GM21576 (cell line): ENCODE measurements at regions not wholly inside any gene's neighbourhood (a gene's known extent, or its start where the extent isn't known, plus 50 kb on each side); places are given as distances from the start of the nearest gene placed in this dataset.
"Not testable (repeated sequence)": the region's sequence is repeated elsewhere in the genome, so short reads cannot be mapped to it uniquely, and the experiment has no call there.

ENCODE experiments used
- ATAC-seq: cut with Tn5 transposase; IDR thresholded peaks from one replicate; pipeline ENCODE4 v1.9.1; 2021; ENCODE audit warnings: mild to moderate bottlenecking, moderate library complexity; ENCODE audit not compliant: unreplicated experiment

- not testable (repeated sequence) for ATAC-seq
These were observed 79.7 kb upstream of the LMO2 start for GRCh38 chr11:33971530-33971929.

DNA sequence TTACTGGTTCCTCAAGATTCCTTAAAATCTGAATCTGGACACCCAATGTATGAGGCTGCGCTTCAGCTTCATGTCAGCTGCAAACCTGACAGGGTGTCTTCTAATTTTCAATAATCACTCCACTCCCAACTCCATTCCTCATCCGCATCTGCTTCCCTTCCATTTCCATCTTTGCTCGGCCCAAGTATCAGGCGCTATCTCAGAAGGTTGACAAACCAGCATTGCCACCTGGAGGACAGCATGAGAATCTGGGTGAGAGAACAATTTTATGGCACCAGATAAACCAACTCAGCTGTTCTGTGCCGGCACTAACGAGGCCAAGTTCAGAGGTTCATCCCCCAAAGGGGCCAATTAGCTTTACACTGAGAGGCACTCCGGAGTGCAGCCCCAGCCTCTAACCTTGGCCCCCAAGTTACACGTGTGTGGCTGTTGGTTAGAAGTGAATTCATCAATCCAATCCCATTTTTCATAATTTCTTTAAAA, 79.1 kb upstream of the LMO2 start:
- no peak for ATAC-seq

DNA sequence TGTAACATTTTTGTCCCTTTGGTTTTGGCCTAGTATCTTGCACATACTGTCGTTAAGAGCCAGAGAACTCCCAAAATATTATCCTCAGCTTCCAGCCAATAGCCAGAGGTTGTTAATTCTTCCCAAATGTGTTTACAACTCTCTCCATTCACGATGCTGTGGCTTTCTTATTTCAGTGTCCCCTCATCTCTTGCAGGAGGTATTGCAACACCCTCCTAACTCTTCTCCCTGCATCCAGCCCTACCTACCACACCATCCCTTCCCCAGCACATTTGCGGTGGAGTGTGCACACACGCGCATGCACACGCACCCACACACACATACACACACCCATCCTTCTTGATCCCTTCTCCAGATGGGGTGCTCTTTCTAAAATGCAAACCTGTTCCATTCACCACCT, 75.6 kb upstream of the LMO2 start:
- no peak for ATAC-seq

GRCh38 chr11:33965032-33965431, 73.2 kb upstream of the LMO2 start:
- ATAC-seq = no peak

DNA sequence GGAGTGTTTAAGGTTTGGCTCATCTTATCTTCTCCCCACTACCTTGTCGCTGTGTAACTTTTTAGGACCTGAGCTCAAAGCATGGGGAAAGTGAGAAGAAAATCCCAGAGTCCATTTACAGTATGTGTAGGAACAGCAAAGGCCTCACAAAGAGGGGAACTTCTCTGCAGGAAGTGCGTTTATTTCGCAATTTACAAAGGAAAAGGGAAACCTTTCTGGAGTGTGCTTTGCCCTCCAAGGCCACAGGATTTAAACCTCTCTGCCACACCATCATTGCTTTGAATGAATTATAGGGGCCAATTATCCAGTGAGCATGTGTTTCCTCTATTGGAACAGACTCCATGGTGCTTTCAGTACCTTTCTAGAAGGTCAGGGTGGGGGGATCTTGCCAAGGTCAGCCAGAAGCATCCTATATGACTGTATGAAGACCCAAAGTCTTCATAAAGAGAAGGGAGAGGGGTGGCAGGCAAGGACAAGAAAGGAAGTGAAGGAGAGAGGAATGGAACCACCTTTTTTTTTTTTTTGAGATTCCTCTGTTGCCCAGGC, 68.1 kb upstream of the LMO2 start:
- no peak for ATAC-seq

- ATAC-seq = no peak
These were observed 65.5 kb upstream of the LMO2 start for GRCh38 chr11:33957304-33957917.

DNA sequence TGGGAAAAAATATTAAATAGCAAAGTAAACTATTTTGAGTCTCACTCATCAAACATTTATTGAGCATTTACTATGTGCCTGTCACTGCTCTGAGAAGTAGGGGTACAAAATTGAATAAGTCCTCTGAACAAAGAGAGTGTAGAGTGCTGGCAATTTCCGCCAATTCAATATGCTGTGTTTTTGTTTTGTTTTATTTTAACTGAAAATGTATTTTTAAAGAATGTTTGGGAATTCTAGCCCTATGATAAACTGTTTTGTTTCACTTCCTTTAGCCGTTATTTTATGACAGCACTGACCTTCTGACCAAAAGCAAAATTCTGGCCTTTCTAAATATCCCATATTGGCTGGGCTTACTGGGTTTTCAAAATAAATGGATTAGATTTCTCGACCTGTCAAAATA, 64.7 kb upstream of the LMO2 start:
- ATAC-seq = no peak

- no peak for ATAC-seq
These were observed 61.4 kb upstream of the LMO2 start for GRCh38 chr11:33953289-33953688.

DNA sequence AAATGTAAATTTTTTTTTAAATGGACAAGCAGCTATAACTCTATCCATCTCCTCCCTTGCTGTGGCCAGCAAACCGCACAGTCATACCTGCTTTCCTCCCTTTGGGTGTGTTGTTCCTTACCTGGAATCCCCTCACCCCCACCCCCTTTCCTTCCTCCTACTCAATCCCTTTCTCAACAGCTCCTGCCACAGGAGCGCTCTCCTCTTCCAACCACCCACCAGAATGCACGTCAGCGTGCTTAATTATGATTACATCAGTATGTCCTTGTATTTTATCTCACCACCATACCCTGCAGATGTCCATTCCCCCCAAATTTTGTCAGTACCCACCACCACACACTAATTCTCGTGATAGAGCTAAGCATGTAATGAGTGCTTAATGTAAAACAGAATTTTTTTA, 60.9 kb upstream of the LMO2 start:
- no peak for ATAC-seq

DNA sequence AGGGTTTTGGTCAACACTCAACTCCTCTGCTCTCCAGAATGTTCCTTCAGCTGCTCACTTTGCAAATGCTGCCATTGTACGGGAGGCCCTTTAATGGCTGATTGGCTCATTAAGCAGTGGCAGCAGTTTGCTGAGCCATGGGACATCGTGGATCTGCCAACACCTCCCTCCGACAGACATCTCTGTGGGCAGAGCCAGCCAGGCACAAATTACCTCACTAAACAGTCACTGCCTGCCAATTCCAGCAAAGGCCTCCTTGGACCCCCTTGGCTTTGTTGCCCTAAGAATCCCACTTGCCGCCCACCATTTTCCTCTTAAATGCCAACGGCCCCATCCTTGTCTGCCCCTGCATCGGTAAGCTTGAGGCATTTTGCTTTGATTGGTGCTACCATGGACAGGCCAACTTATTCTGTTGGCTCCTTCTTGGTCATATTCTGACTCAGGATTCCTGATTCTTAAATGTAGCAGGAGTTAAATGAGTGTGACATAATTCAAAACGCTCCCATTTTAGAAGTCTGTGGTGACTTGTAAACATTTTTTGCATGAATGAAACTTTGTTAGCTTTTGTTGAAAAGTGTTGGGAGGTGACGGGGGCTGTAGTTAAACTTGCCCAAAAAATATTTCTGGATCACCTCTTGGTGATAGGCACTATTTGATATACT, 57.5 kb upstream of the LMO2 start:
- no peak for ATAC-seq

- no peak for ATAC-seq
These were observed 56.6 kb upstream of the LMO2 start for GRCh38 chr11:33948494-33948893.

DNA sequence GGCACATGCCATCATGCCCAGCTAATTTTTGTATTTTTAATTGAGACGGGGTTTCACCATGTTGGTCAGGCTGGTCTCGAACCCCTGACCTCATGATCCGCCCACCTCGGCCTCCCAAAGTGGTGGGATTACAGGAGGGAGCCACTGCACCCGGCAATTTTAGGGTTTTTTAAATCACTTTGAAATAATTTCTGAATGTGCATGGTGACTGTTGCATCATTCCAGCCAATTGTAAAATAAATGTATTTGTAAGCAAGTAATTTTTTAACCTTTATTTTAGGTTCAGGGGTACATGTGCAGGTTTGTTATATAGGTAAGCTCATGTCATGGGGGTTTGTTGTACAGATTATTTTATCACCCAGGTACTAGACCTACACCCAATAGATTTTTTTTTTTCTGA, 56.0 kb upstream of the LMO2 start:
- not testable (repeated sequence) for ATAC-seq

- no peak for ATAC-seq
These were observed 55.1 kb upstream of the LMO2 start for GRCh38 chr11:33946930-33947329.

DNA sequence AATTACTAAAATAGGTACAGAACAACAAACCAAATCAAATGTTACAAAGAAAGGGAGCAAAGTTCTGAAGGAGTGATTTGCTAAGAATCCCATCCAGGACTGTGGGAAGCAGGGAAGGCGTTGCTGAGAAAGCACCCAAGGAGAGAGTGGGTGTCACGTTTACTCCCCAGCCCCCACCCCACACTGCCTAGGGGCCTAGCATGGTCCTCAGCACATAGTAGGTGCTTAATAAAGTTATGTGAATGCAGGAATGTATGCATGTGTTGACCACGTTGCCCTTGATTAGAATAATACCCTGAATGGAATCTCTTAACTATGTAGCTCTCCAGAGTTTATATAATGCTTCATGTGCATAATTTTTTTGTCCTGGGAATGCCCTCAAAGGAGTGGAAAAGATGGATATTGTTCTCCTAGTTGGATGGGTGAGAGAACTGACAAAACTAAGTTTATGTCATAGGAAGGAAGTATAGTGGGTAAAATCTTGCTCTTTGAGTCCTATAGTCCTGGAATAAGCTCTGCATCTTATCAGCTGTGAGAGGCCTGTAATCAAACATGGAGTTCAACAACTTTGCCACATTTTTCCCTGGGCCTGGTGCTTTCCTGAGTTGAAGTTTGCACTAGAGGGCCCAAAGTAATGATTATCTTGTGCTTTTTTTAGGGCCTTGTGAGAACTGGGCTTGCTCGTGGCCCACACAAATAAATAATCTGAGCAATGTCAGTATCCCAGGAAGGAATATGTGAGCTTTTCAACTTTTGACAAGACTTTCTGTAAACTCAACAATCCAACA, 53.8 kb upstream of the LMO2 start:
- ATAC-seq = no peak

DNA sequence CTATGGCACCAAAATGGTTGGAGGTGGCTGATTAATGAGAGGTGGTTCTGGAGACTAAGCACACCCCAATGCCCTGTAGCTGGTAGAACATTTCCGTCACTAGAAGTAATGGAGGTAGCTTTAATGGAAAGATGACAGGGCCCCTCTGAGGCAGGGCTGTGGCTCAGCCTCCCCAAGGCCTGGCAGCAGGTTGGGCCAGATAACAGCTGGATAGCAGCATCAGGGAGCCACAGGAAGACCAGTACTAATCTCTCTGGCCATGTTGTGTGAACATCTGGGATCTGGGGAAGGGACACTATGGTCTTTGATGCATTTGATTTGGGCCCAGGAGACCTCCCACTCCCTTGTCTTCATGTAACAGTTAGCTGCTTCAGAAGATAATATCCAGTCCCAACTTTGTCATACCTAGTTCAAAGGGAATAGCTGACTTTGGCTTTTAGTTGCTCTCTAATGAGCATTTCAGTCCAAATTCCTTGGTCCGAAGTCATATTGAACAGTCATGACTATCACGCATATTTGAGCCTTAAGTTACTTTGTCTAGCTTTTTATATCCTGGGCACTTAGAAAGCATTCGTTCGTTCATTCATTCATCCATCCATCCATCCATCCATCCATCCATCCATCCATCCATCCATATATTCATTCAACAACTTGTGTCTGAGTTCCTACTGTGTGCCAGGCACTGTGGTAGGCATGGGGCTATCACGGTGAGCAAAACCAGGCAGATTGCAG, 53.0 kb upstream of the LMO2 start:
- no peak for ATAC-seq

- ATAC-seq = no peak
These were observed 52.4 kb upstream of the LMO2 start for GRCh38 chr11:33944345-33944692.

- no peak for ATAC-seq
These were observed 51.1 kb upstream of the LMO2 start for GRCh38 chr11:33942954-33943353.

DNA sequence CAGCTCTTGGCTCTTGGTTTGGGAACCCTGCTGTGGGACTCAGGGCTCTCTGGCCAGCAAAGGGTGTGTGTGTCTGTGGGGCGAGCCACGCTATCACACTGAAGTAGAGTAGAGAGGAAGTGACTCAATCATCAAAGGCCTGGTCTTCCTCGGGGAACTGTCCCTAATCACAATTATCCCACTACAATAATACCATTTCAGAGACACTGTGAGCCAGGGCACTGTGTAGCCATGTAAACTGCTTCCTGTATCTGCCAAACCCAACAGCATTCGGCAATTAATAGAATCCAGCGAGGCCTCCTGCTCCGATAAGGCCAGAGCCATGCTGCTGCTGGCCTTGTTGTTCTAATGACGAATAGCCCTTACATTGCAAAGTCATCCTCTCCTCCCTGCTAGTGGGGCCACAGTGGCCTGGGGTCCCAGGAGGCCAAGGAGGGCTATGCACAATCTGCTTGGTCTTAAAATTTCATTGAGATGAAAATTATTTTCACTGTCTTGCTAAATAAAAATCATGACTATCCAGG, 49.8 kb upstream of the LMO2 start:
- ATAC-seq = no peak
